ENCODE measurements at regions not wholly inside any gene's neighbourhood (a gene's known extent, or its start where the extent isn't known, plus 50 kb on each side); places are given as distances from the start of the nearest gene placed in this dataset.

DNA sequence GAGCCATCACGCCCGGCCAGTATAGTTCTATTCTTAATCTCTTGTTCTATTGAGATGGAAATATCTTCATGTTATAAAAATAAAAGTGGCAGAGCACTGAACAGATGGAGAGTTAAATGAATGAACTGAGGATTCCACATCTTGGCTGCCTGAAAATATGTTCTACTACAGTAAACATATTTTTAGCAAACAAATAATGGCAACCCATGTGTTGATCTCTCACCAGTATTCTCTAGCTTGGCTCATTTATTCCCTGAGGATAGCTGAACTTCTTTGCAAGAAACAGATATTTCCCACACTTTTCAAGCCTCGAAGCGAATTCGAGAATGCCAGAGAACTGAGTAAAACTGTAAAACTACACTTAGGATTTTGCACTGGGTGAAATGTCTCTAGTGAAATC lies 58.9 kb downstream of the DIRAS3 start:
- no peak for DNase-seq (ENCODE audit: low read depth in 2 of 2)

DNA sequence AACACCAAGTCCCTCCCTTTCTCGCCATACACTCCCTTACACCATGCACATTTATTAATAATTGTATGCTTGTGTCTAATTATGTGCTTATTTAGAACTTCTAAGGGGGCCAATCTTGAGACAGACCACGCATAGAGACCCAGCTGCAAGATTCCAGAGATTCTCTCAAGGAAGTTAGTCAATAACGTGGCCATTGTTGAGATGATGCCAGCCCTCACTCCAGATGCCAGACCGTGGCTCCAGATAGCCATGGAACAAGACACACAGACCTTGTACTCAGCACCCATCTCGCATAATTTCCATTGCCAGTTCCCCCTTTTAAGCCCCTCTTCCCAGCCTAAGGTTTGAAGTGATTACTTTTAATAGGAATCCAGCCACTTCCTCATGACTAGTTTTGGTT lies 62.4 kb downstream of the DIRAS3 start:
- no peak for DNase-seq (ENCODE audit: low read depth in 2 of 2)

DNA sequence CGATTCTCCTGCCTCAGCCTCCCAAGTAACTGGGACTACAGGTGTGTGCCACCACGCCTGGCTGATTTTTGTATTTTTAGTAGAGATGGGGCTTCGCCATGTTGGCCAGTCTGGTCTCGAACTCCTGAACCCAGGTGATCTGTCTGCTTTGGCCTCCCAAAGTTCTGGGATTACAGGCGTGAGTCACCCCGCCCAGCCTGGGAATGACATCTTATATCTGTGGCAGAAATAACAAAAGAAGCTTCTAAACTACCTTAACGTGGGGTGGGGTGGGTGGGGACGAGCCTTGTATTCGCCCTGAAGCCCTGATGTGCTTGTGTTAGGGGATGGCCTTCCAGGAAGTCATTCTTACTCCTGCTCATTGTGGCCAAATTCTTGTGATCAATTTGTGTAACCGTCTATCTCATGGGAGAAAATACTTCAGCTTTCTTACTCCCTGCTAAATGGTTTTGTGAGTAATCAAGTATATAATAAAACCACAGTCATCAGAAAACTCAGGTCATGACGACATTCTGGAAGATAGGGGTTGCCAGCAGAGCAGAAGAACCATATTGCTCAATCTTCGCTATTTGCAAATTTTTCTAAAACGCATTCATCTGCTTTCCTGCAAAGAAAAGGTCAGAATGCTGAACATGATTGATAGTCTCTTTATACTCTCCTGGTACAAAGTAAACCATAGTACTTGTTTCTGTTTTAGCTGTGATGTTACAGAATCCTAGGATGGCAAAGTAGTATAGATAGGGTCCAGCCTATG lies 63.2 kb downstream of the DIRAS3 start:
- DNase-seq (ENCODE audit: low read depth in 2 of 2): peak; percentile 92 to 94

DNA sequence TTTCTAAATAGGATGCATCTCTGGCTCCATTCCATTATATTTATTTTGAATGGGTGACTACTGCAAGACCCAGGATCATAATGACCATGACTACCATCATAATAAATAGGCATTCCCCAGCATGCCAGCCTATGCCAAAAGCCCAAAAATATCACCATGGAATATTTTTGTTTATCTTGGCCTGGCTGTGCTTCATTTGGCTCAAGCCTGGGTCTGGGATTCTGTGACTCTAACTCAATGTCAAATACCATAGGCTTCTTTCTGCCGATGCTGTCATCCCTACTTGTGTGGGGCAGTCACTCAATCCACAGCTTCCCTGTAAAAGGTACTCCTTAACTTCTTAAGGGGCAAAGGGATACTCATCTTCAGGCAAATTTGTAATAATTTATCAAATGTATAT lies 66.6 kb downstream of the DIRAS3 start:
- no peak for DNase-seq (ENCODE audit: low read depth in 2 of 2)

DNA sequence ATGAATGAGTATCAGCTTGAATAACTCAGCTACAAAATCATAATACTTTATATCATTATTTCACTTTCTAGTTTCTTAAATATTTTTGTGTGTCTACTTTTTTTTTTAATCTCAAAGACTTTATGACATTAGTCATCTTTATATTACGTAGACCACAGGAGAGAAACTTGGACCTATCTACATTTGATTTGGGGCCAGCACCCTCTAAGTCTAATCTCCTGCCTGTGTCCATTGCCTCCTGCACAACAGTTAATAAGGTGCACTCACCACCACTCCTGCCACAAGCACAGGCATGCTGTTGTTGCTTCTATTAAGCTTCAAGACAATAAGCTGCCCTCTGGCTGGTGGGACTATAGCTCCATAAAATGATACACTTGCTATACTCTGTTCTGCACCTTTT lies 70.4 kb downstream of the DIRAS3 start:
- DNase-seq (ENCODE audit: low read depth in 2 of 2): no peak

DNA sequence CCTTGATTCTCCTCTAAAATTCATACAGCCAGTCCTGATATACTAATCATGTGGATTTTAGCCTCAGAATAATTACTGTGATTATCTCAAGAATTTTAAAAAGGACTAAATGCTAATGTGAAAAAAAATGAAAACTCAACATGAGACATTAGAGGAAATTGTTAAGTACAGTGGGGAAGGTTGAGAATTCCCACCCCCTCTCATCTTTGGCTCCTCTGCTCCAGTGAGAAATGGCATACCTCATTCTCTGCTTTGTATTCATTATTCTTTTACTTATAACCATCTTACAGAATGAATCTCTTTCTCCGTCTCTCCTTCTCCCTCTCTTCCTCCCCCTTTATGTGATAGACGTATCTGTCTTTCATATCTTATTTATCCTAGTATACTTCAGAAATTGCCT lies 70.9 kb downstream of the DIRAS3 start:
- no peak for DNase-seq (ENCODE audit: low read depth in 2 of 2)

DNA sequence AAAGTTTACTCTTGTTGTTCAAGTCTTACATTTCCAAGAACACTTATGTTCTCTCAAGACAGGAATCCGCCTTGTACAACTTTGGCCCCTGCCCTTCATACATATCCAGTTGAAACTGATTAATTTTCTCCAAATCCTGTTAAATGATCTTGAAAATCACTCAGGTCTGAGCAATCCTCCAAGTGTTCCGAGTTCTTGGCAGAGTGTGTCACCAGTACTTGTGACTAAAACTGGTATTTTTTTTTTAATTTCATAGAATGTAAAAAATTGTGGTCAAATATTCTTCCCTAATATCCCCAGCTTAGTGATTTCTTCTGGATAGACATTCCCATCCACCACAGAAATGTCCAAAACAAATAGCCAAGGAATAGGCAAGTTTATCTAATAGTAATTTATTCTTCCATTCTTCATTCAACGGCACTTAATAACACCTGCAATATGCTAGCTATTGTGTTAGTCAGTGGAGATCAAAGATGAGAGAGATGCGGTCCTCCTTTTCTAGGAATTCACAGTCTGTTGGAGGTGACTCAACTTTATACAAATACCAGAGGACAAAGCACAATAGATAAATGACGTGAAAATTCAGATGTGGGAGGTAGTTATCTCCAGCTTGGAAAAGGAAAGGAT lies 71.4 kb downstream of the DIRAS3 start:
- peak; percentile 48 to 52 for DNase-seq (ENCODE audit: low read depth in 2 of 2)

DNA sequence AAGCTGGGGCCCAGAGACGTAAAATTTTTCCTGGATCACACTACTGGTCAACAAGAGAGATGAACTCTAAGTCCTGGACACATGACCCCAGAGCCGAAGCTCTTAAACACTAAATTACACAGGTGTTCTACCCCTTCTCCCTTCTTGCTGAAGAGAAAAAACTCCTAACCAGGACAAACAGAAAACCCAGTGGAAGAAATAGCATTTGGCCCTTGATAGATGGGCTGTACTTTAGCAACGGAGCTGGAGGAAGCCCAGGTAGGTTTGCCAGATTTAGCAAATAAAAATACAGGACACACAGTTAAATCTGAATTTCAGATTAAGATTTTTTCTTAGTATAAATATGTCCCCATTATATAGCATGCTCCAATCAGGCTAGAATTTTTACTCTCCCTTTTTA lies 72.7 kb downstream of the DIRAS3 start:
- DNase-seq (ENCODE audit: low read depth in 2 of 2): no peak

DNA sequence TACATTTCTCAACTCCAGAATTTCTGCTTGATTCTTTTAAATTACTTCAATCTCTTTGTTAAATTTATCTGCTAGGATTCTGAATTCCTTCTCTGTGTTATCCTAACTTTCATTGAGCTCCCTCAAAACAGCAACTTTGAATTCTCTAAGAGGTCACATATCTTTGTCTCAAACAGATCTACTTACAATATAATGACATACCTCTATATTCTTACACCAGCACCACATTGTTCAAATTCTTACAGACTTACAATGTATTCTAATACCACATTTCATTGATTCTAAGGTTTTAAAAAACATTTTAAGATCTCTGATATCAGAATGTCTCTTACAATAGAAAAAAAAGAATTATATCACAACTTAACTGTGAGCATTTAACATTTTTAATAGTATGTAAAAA lies 77.4 kb downstream of the DIRAS3 start:
- DNase-seq (ENCODE audit: low read depth in 2 of 2): no peak

DNA sequence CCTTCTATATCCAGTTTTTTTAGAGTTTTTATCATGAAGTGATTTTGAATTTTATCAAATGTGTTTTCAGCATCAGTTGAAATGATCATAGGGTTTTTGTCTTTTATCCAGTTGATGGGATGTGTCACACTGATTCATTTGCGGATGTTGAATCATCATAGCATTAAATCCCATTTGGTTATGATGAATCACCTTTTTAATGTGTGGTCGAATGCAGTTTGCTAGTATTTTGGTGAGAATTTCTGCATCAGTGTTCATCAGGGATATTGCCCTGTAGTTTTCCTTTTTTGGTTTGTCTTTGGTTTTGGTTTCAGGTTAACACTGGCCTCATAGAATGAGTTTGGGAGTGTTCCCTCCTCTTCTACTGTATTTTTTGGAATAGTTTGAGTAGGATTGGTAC lies 80.3 kb downstream of the DIRAS3 start:
- peak; percentile 88 to 89 for DNase-seq (ENCODE audit: low read depth in 2 of 2)

DNA sequence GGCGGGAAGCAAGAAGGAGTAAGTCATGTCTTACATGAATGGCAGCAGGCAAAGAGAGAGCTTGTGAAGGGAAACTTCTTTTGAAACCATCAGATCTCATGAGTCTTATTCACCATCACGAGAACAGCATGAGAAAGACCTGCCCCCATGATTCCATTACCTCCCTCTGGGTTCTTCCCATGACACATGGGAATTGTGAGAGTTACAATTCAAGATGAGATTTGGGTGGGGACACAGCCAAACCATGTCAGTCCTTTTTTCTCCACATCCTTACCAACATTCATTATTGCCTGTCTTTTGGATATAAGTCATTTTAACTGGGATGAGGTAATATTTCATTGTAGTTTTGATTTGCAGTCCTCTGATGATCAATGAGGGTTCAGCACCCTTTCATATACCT lies 81.0 kb downstream of the DIRAS3 start:
- no peak for DNase-seq (ENCODE audit: low read depth in 2 of 2)

DNA sequence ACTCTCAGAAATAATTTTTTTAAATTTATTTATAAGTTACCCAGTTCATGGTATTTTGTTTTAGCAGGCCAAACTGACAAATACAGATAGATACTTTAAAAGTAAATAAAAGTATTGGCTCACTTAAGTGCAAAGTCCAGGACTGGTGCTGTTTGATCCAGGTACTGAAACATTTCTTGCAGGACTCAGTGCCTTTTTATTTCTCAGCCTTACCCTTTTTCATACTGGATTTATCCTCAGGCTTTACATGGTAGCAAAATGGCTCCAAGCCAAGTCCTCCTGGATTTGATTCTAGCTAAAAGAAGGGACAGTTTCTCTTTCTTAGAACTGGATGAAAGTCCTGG lies 83.8 kb downstream of the DIRAS3 start:
- no peak for DNase-seq (ENCODE audit: low read depth in 2 of 2)

DNA sequence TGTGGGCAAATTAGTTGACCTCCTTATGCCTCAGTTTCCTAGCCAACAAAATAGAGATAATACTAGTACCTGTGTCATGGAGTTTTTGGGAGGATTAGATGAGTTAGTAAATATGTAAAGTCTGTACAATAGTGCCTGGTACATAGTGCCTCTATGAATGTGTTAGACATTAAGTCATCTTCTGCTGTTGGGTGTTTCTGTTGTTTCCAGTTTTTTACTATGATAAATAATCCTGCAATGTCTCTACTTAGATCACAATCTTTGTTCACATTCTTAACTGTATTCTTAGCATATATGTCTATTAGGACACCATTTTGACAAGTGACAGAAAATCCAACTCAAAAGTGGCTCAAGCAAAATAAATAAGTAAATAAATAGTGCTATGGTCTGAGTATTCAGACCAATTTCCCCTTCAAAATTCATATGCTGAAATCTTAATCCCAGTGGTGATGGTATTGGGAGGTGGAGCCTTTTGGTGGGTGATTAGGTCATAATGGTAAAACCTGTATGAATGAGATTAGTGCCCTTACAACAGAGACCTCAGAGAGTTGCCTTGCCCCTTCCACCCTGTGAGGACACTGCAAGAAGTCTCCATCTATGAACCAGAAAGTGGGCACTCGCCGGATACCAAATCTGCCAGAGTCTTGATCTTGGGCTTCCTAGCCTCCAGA lies 84.3 kb downstream of the DIRAS3 start:
- DNase-seq (ENCODE audit: low read depth in 2 of 2): no peak

DNA sequence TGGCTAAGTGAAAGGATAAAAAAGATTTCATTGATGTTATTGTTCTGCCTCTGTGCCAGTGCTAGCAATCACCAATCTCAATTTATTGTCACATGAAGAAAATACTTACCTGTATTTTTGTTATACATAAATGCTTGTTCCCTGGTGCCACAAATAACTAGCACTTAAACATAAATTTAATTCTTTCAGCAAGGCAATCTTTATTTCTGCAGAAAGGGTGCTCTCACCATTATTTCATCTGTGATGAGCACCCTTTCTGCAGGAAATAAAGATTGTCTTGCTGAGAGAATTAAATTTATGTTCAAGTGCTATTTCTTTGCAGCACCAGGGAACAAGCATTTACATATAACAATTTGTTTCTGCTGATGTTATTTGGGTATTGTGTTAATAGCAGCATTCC lies 87.2 kb downstream of the DIRAS3 start:
- no peak for DNase-seq (ENCODE audit: low read depth in 2 of 2)

DNA sequence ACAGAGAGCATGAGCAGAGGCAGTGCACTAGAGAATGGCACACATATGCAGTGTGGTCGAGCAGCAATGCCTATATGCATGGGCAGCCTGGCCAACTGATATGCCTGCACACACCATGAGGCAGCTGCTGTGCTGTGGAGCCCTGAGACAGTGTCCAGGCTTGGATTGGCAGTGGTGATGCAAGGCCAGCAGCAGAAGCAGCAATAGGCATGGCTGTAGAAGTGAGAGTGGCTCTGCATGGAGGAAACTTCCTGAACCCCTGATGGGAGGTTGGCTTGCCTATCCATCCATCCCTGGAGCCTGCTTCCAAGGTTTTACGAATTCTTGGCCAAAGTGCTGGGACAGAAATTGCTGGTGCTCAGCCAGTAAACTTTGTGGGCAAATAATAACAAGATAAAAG lies 89.7 kb downstream of the DIRAS3 start:
- DNase-seq (ENCODE audit: low read depth in 2 of 2): no peak

DNA sequence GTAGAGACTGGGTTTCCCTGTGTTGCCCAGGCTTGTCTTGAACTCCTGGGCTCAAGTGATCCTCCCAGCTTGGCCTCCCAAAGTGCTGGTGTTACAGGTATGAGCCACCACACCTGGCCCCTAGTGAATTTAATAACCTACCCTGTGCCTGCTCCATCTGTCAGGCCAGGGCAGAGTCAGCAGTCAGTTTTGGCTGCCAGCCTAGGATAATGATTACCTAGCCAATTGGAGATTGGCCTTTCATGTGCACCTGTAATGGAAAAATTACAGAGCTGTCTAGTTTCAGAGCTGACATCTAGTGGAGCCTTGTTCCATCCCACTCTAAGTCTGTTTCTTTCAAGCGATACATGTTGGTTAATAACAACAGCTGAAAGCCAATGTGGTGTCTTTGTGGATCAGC lies 92.0 kb downstream of the DIRAS3 start:
- no peak for DNase-seq (ENCODE audit: low read depth in 2 of 2)

DNA sequence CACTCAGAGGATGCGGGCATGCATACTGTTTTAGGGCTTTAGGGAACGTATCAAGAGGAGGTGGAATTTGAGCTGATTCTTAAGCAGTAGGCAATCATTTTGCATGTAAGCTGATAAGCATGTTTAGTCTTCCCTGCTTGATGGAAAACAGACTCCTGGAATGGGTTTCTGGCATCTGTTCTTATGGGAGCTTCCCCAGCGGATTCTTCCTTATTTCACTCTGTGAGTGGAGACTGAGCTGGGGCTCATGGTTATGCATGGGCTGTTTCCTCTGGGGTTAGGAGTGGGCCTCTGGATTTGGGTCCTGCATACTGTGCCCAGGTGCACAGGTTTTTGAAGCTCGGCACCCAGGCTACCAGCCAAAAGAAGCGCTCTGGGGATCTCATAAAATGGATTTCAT lies 93.4 kb downstream of the DIRAS3 start:
- peak; percentile 56 to 60 for DNase-seq (ENCODE audit: low read depth in 2 of 2)

DNA sequence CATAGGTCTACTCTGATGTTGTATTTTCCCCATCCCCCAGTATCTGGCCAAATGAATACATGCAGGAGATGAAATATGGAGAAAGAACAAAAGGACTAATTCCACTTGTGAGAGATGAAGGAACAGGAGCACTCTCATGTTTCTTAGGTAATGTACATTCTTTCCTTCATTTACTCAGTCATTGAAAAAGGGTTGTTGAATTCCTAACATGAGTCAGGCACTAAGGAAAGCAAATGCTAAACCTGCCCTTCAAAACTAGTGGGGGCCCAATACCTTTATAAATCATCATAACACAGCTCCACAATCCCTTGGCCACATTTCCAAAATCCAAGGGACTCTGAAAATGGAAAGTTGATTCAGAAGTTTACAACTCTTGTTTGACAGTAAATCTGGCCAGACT lies 94.3 kb downstream of the DIRAS3 start:
- DNase-seq (ENCODE audit: low read depth in 2 of 2): peak in 1 of 2 experiments; percentile 22

DNA sequence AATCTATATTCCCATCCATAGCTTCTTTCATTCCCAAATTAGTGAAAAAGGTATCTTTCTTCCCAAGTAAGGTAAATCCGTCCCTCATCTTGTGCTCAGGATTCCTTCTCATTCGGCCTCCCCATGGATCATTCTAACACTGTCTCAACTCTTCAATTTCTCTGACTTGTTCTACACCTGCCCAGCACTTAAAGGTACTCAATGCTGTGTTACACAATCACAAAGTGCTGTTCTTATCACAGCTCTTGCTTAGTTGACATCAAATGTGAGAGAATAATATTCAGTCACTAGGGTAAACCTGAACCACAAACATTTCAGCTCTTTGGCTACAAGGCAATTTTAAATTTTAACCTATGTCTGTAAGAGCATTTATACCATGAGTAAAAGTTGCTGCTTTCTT lies 94.8 kb downstream of the DIRAS3 start:
- no peak for DNase-seq (ENCODE audit: low read depth in 2 of 2)

DNA sequence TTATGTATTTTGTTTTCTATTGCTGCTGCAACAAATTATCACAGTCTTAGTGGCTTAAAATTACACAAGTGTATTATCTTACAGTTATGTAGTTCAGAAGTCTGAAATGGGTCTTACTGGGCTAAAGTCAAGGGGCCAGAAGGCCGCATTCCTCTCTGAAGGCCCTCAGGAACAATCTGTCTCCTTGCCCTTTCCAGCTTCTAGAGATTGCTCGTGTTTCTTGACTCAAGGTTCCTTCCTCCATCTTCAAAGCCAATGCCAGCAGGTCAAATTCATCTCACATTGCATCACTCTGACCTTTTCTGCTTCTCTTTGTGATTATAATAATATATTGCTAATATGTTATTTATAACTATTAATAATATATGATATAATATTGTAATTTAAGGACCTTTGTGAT lies 97.1 kb downstream of the DIRAS3 start:
- DNase-seq (ENCODE audit: low read depth in 2 of 2): no peak

DNA sequence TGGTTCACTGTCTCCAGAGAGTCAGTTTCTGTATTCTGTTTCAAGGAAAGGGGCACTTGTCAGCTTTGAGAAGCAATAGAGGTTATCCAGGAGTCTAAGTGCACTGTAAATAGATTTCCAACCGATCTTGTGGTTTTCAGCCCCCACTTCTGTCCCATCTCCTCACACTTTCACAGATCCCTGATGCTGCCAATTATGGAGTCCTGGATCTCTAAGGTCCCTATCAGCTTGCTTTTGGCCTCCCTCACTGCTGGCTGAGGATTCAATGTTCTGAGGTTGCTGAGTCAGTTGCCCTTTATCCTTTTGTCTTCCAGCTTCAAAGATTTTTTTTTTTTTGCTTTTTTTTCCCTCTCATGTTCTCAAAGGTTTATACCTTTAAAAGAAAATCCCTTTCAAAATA lies 98.4 kb downstream of the DIRAS3 start:
- no peak for DNase-seq (ENCODE audit: low read depth in 2 of 2)

DNA sequence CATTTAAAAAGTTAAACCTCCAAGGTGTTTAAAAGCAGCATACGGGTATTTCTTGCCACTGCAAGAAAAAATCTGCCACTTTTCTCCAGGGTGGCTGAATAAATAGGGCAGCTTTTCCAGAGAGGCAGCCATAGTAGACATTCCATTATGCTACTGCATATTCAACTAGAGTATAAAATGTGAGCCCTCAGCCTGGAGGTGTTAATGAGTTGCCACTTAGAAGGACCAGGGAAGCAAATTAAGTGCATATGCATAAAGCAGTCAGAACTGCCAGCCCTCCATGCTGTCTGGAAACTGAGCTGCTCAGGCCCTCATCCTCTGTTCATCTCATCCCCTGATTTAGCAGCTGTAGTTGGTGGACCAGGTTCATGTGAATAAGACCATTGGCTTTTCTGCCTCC lies 99.4 kb downstream of the DIRAS3 start:
- DNase-seq (ENCODE audit: low read depth in 2 of 2): no peak
